SK-N-SH treated with all-trans-retinoic acid at 6 μM for 48 hours (cell line): ENCODE measurements at regions not wholly inside any gene's neighbourhood (a gene's known extent, or its start where the extent isn't known, plus 50 kb on each side); places are given as distances from the start of the nearest gene placed in this dataset.

Experiments used
- ATAC-seq: fragments of 200-7000 bp; cut with Tn5 transposase; 3 replicates; pipeline ENCODE4 v1.9.1; 2020; ENCODE audit warnings: mild to moderate bottlenecking, moderate library complexity
- ARNTL ChIP-seq: fragments of 450-650 bp; formaldehyde crosslinking; IDR thresholded peaks from 2 replicates; pipeline ENCODE4 v1.5.0; 2020; ENCODE audit warnings: low read depth, mild to moderate bottlenecking, moderate library complexity, borderline replicate concordance
- BACH2 ChIP-seq: fragments of 250-450 bp; sonication (Bioruptor Pico); IDR thresholded peaks from 2 replicates; pipeline ENCODE4 v1.9.0; 2021; ENCODE audit warnings: mild to moderate bottlenecking, borderline replicate concordance
- CREB5 ChIP-seq: fragments of 250-450 bp; sonication (Bioruptor Pico); IDR thresholded peaks from 2 replicates; pipeline ENCODE4 v1.5.1; 2020; ENCODE audit warnings: low read depth, mild to moderate bottlenecking, moderate library complexity
- CSRNP3 ChIP-seq: fragments of 250-450 bp; sonication (Bioruptor Pico); IDR thresholded peaks from 2 replicates; pipeline ENCODE4 v1.5.1; 2021; ENCODE audit warnings: mild to moderate bottlenecking, moderate library complexity
- ESRRG ChIP-seq: fragments of 250-450 bp; sonication (Bioruptor Pico); IDR thresholded peaks from 2 replicates; pipeline ENCODE4 v1.6.1; 2021; ENCODE audit warnings: mild to moderate bottlenecking
- GLIS3 ChIP-seq: fragments of 250-450 bp; sonication (Bioruptor Pico); IDR thresholded peaks from 2 replicates; pipeline ENCODE4 v1.5.0; 2020; ENCODE audit warnings: mild to moderate bottlenecking, moderate library complexity
- ISL1 ChIP-seq: fragments of 250-450 bp; sonication (Bioruptor Pico); IDR thresholded peaks from 2 replicates; pipeline ENCODE4 v2.1.2; 2022; ENCODE audit warnings: mild to moderate bottlenecking, moderate library complexity
- OSR1 ChIP-seq: fragments of 250-450 bp; sonication (Bioruptor Pico); IDR thresholded peaks from 2 replicates; pipeline ENCODE4 v1.8.0; 2022; ENCODE audit warnings: moderate library complexity, mild to moderate bottlenecking, inconsistent platforms
- PPARA ChIP-seq: fragments of 250-450 bp; sonication (Bioruptor Pico); IDR thresholded peaks from 2 replicates; pipeline ENCODE4 v1.5.0; 2020; ENCODE audit warnings: mild to moderate bottlenecking, borderline replicate concordance
- SNAI2 ChIP-seq: fragments of 250-450 bp; sonication (Bioruptor Pico); IDR thresholded peaks from 2 replicates; pipeline ENCODE4 v1.5.0; 2020; ENCODE audit warnings: mild to moderate bottlenecking, moderate library complexity
- TCF4 ChIP-seq: fragments of 250-450 bp; sonication (Bioruptor Pico); IDR thresholded peaks from 2 replicates; pipeline ENCODE4 v1.8.0; 2021; ENCODE audit warnings: mild to moderate bottlenecking, moderate library complexity, borderline replicate concordance
- TOX ChIP-seq: fragments of 250-450 bp; sonication (Bioruptor Pico); IDR thresholded peaks from 2 replicates; pipeline ENCODE4 v1.8.0; 2021; ENCODE audit warnings: mild to moderate bottlenecking, moderate library complexity, borderline replicate concordance
- ZC3H10 ChIP-seq: fragments of 250-450 bp; sonication (Bioruptor Pico); IDR thresholded peaks from 2 replicates; pipeline ENCODE4 v1.5.1; 2021; ENCODE audit warnings: mild to moderate bottlenecking, moderate library complexity
- ZFP3 ChIP-seq: fragments of 250-450 bp; sonication (Bioruptor Pico); IDR thresholded peaks from 2 replicates; pipeline ENCODE4 v1.5.0; 2020; ENCODE audit warnings: mild to moderate bottlenecking, moderate library complexity
- ZFP30 ChIP-seq: fragments of 450-650 bp; formaldehyde crosslinking; IDR thresholded peaks from 2 replicates; pipeline ENCODE4 v1.5.0; 2022; ENCODE audit warnings: mild to moderate bottlenecking, moderate library complexity
- ZNF565 ChIP-seq: fragments of 450-650 bp; formaldehyde crosslinking; conservative IDR thresholded peaks from 2 replicates; pipeline ENCODE4 v1.5.0; 2020; ENCODE audit warnings: low read depth, mild to moderate bottlenecking, moderate library complexity
- ZNF70 ChIP-seq: fragments of 450-650 bp; formaldehyde crosslinking; IDR thresholded peaks from 2 replicates; pipeline ENCODE4 v1.5.0; 2020; ENCODE audit warnings: mild to moderate bottlenecking, moderate library complexity
- ZNF8 ChIP-seq: fragments of 450-650 bp; formaldehyde crosslinking; IDR thresholded peaks from 2 replicates; pipeline ENCODE4 v1.5.0; 2020; ENCODE audit warnings: mild to moderate bottlenecking, moderate library complexity
- TF ChIP-seq, protein P1 (sequence below): fragments of 250-450 bp; sonication (Bioruptor Pico); IDR thresholded peaks from 2 replicates; pipeline ENCODE4 v1.8.0; 2021; ENCODE audit warnings: low read depth, mild to moderate bottlenecking, moderate library complexity, borderline replicate concordance
- TF ChIP-seq, protein P2 (sequence below): fragments of 250-450 bp; sonication (Bioruptor Pico); IDR thresholded peaks from 2 replicates; pipeline ENCODE4 v1.8.0; 2020; ENCODE audit warnings: mild to moderate bottlenecking, moderate library complexity, borderline replicate concordance

DNA sequence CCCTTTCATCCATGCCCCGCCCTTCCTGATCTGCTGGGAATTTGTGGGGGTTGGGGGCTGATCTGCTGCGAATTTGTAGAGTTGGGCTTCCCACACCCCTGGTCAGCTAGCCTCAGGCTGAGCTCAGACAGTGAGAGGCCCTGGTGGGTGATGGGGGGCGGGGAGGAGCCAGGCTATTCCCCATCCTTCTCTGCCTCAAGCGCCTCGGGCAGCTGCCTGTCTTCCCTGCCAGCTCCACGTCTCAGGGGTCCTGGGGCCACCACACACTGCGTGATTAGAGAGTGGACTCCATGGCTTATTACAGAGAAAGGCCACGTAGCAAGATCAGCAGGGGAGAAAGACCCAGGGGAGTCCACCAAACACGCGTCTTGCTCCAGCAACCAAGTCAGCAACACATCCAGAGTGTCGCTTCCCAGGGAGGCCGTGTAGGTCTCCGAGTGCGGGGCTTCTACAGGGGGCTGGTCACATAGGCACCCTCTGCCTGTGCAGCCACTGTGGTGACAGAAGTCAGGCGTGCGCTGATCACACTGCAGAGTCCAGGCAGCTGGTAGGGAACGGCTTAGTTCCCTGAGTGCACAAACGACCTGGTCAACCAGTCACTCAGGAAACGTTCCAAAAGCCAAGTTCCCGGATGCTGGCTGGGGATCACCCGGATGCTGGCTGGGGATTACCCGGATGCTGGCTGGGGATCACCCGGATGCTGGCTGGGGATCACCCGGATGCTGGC, 254.4 kb upstream of the SFSWAP start:
- ATAC-seq, result no peak

DNA sequence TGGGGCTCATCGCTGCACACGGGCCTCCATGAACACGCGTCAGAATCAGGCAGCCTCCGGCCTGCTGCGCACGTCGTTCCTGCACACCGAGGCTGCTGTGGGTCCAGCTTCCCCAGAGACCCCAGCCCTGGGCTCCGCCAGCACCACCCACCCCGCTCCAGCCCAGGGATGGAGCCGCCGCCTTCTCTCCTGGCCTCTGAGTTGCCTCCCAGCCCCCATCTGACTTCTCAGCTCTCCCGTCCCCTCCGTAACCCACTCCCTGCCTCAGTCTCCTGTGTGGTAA, 253.9 kb upstream of the SFSWAP start:
- no peak for ATAC-seq
- no peak for TF ChIP-seq ZNF70 (CRISPR knock-in tag)
- TF ChIP-seq CSRNP3 (CRISPR knock-in tag), result no peak
- no peak for TF ChIP-seq BACH2 (CRISPR knock-in tag)
- TF ChIP-seq, protein P1, sequence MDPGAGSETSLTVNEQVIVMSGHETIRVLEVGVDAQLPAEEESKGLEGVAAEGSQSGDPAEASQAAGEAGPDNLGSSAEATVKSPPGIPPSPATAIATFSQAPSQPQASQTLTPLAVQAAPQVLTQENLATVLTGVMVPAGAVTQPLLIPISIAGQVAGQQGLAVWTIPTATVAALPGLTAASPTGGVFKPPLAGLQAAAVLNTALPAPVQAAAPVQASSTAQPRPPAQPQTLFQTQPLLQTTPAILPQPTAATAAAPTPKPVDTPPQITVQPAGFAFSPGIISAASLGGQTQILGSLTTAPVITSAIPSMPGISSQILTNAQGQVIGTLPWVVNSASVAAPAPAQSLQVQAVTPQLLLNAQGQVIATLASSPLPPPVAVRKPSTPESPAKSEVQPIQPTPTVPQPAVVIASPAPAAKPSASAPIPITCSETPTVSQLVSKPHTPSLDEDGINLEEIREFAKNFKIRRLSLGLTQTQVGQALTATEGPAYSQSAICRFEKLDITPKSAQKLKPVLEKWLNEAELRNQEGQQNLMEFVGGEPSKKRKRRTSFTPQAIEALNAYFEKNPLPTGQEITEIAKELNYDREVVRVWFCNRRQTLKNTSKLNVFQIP (CRISPR knock-in tag), result no peak
- TF ChIP-seq ARNTL (CRISPR knock-in tag), result no peak
- TF ChIP-seq, protein P2, sequence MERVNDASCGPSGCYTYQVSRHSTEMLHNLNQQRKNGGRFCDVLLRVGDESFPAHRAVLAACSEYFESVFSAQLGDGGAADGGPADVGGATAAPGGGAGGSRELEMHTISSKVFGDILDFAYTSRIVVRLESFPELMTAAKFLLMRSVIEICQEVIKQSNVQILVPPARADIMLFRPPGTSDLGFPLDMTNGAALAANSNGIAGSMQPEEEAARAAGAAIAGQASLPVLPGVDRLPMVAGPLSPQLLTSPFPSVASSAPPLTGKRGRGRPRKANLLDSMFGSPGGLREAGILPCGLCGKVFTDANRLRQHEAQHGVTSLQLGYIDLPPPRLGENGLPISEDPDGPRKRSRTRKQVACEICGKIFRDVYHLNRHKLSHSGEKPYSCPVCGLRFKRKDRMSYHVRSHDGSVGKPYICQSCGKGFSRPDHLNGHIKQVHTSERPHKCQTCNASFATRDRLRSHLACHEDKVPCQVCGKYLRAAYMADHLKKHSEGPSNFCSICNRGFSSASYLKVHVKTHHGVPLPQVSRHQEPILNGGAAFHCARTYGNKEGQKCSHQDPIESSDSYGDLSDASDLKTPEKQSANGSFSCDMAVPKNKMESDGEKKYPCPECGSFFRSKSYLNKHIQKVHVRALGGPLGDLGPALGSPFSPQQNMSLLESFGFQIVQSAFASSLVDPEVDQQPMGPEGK, result no peak
- no peak for TF ChIP-seq TOX (CRISPR knock-in tag)
- no peak for TF ChIP-seq ZFP3 (CRISPR knock-in tag)
- no peak for TF ChIP-seq ZC3H10 (CRISPR knock-in tag)
- TF ChIP-seq ZNF8 (CRISPR knock-in tag), result no peak
- TF ChIP-seq ESRRG (CRISPR knock-in tag), result no peak
- no peak for TF ChIP-seq OSR1 (CRISPR knock-in tag)
- TF ChIP-seq SNAI2 (CRISPR knock-in tag), result no peak
- no peak for TF ChIP-seq GLIS3 (CRISPR knock-in tag)
- TF ChIP-seq TCF4, result no peak
- TF ChIP-seq ZNF565 (CRISPR knock-in tag), result no peak
- TF ChIP-seq ZFP30, result no peak

More for the DNA sequence above, 254.4 kb upstream of the SFSWAP start:
- TF ChIP-seq BACH2 (CRISPR knock-in tag) (no peak), PPARA (no peak), ZFP30 (no peak), ZC3H10 (CRISPR knock-in tag) (no peak), TOX (CRISPR knock-in tag) (no peak), TCF4 (no peak), ZNF8 (CRISPR knock-in tag) (no peak), ISL1 (no peak), SNAI2 (CRISPR knock-in tag) (no peak), ZFP3 (CRISPR knock-in tag) (no peak), OSR1 (CRISPR knock-in tag) (no peak), ESRRG (CRISPR knock-in tag) (no peak), CSRNP3 (CRISPR knock-in tag) (no peak), ZNF565 (CRISPR knock-in tag) (no peak), ARNTL (CRISPR knock-in tag) (no peak), GLIS3 (CRISPR knock-in tag) (no peak), CREB5 (CRISPR knock-in tag) (no peak)
- TF ChIP-seq, protein P1 (CRISPR knock-in tag), result no peak
- TF ChIP-seq, protein P2, result no peak
